Left ventricle myocardium inferior (tissue), 1 donor: ENCODE measurements at regions not wholly inside any gene's neighbourhood (a gene's known extent, or its start where the extent isn't known, plus 50 kb on each side); places are given as distances from the start of the nearest gene placed in this dataset.

ENCODE experiments used
- DNase-seq: peaks from one replicate; pipeline ENCODE4 v3.0.0-alpha.2; 2020
- H3K27ac ChIP-seq: fragments of 200-600 bp; replicated peaks from 2 replicates; pipeline ENCODE4 v1.8.0; 2021
- H3K27me3 ChIP-seq: fragments of 200-600 bp; 2 replicates; pipeline ENCODE4 v1.8.0; 2021; ENCODE audit warnings: low read depth
- H3K36me3 ChIP-seq: fragments of 200-600 bp; 2 replicates; pipeline ENCODE4 v1.8.0; 2021
- H3K4me1 ChIP-seq: fragments of 200-600 bp; 2 replicates; pipeline ENCODE4 v1.8.0; 2021
- H3K4me3 ChIP-seq: fragments of 200-600 bp; 2 replicates; pipeline ENCODE4 v1.8.0; 2021; ENCODE audit warnings: mild to moderate bottlenecking, moderate library complexity
- H3K9me3 ChIP-seq: fragments of 200-600 bp; replicated peaks from 2 replicates; pipeline ENCODE4 v1.8.0; 2021
- intact Hi-C: fragments of 100-400 bp; cut with micrococcal nuclease; formaldehyde crosslinking; loops from one replicate; pipeline ENCODE4 v1.11.0; 2022
- TF ChIP-seq, protein P1 (sequence below): fragments of 200-600 bp; IDR thresholded peaks from 2 replicates; pipeline ENCODE4 v1.8.0; 2021; ENCODE audit warnings: antibody characterized with exemption, mild to moderate bottlenecking, borderline replicate concordance
- donor health status: DM: no; HTN: yes; CAD: no; lungs with severe emphysema.

DNA sequence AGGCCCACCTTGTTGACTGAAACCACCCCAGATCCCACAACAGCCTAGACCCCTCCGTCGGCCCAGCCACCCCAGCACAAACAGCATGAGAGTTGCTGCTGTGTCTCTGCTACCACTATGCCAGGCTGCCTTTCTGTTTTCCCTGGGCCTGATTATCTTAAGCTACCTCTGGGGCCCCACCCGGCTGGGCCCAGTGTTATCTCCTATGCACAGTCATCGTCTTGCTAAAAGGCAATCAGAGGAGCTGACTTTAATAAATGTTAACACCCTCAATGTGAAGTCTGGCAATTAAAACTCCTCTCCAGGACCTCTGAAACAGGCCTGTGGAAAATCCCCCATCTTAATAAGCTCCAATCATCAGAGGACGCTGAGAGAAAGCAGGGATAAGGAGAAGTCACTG is 144.9 kb downstream of the FAM114A2 start:
- Histone ChIP-seq H3K4me3 (no peak overlapping the region), H3K27ac (no peak overlapping the region), H3K27me3 (no peaks in the 10 kb centered on the region), H3K36me3 (no peaks in the 10 kb centered on the region), H3K4me1 (no peaks in the 10 kb centered on the region), H3K9me3 (no peaks in the 10 kb centered on the region)
- intact Hi-C loops = no loop called here
- TF ChIP-seq, protein P1, sequence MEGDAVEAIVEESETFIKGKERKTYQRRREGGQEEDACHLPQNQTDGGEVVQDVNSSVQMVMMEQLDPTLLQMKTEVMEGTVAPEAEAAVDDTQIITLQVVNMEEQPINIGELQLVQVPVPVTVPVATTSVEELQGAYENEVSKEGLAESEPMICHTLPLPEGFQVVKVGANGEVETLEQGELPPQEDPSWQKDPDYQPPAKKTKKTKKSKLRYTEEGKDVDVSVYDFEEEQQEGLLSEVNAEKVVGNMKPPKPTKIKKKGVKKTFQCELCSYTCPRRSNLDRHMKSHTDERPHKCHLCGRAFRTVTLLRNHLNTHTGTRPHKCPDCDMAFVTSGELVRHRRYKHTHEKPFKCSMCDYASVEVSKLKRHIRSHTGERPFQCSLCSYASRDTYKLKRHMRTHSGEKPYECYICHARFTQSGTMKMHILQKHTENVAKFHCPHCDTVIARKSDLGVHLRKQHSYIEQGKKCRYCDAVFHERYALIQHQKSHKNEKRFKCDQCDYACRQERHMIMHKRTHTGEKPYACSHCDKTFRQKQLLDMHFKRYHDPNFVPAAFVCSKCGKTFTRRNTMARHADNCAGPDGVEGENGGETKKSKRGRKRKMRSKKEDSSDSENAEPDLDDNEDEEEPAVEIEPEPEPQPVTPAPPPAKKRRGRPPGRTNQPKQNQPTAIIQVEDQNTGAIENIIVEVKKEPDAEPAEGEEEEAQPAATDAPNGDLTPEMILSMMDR = no peak
- DNase-seq = no peak

DNA sequence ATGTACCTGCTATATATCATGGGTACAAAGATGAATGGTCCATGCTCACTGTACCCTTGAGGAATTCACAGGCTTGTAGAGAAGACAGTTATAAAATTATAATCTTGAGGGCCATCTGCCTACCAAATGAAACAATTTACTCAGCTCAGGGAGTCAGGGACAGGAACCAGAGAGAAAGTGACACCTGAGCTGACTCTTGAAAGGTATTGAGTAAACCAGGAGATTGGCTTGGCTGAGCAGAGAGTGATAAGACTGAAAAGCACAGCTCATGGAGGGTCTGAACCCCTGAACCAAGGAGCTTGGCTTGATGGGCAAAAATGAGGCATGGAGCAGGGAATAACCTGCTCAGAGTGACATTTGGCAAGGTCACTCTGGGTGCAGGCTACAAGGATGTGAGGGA is 147.3 kb downstream of the FAM114A2 start:
- Histone ChIP-seq H3K4me1 (no peaks in the 10 kb centered on the region), H3K36me3 (no peaks in the 10 kb centered on the region), H3K9me3 (no peaks in the 10 kb centered on the region), H3K4me3 (no peak overlapping the region), H3K27ac (no peak overlapping the region), H3K27me3 (no peaks in the 10 kb centered on the region)
- intact Hi-C loops = no loop called here
- TF ChIP-seq, protein P1 = no peak
- DNase-seq = no peak

DNA sequence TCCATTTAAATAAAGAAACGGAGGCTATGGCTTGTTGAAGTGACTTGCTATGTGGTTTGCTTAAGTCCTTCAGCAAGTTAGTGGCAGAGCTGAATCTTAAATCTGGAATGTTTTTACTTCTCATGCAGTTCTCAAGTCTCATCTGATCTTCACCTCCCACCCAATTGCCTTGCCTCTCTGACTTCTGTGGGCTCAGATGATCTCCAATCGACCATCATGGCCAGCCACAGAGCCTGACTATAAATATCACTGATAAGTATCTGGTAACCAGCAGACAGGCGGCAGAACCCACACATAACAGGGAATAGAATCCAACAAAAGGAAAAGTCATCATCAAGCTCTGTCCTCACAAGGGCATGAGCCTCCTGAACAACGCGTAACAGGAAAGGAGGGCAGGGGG is 149.9 kb downstream of the FAM114A2 start:
- no peaks in the 10 kb centered on the region for H3K36me3 ChIP-seq
- DNase-seq = no peak
- TF ChIP-seq, protein P1 = no peak
- H3K27ac ChIP-seq = no peak overlapping the region
- no peaks in the 10 kb centered on the region for H3K9me3 ChIP-seq
- H3K4me1 ChIP-seq = no peaks in the 10 kb centered on the region
- intact Hi-C loops = no loop called here
- H3K4me3 ChIP-seq = no peak overlapping the region
- H3K27me3 ChIP-seq = no peaks in the 10 kb centered on the region

DNA sequence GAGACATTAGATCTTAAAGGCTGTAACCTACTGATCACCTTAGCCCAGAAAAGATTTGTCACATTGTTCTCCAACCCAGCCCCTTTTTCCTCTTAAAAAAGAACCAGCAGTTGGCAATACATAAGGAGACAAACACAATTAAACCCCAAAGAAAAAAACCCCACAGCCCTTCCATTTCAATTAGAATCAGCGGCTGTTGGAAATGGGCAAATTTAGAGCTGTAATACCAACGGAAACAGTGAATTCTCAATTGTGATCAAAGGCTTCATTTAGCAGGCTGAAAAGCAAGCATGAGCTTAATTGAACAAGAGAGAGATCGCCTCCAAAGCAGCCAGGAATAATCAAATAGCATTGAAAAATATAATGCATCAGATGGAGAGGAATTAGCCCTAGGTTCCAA is 153.6 kb downstream of the FAM114A2 start:
- DNase-seq = no peak
- no peak overlapping the region for H3K4me3 ChIP-seq
- no peak overlapping the region for H3K27ac ChIP-seq
- no peaks in the 10 kb centered on the region for H3K4me1 ChIP-seq
- H3K9me3 ChIP-seq = no peaks in the 10 kb centered on the region
- intact Hi-C loops = no loop called here
- TF ChIP-seq, protein P1 = no peak
- H3K27me3 ChIP-seq = no peaks in the 10 kb centered on the region
- no peaks in the 10 kb centered on the region for H3K36me3 ChIP-seq

DNA sequence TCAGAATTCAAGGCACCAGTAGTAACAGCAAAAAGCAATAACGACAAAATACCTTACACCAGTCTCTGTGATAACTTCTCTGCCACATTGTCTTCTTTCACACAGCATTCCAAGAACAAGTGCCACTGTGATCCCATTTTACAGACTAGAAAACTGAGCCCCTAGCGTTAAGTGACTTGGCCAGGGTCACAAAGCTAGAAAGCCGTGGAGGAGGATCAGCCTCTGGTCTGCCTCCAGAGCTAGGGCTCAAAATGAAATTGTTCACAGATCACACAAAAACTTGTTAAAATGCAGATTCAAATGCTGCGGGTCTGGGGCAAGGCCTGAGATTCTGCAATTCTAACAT is 154.1 kb downstream of the FAM114A2 start:
- Histone ChIP-seq H3K9me3 (no peaks in the 10 kb centered on the region), H3K36me3 (no peaks in the 10 kb centered on the region), H3K4me1 (no peaks in the 10 kb centered on the region), H3K4me3 (no peak overlapping the region), H3K27me3 (no peaks in the 10 kb centered on the region), H3K27ac (no peak overlapping the region)
- intact Hi-C loops = no loop called here
- TF ChIP-seq, protein P1 = no peak
- DNase-seq = no peak
